ENCODE measurements at regions not wholly inside any gene's neighbourhood (a gene's known extent, or its start where the extent isn't known, plus 50 kb on each side); places are given as distances from the start of the nearest gene placed in this dataset.

DNA sequence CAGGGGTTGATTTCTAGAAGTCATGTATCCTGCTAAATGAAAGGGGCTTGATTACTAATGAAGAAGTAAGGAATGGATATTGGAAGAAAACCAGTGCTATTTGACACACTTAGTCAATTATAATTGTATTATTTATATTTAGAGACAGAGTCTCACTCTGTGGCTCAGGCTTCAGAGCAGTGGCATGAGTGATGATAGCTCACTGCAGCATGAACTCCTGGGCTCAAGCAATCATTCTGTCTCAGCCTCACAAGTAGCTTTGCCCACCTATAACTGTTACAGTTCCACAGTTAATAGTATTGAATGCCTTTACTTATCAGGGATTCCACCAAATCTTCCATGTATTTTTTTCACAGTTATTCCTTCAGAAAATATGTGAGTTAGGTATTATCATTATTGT is 432.0 kb upstream of the TGFBR2 start:
- TF ChIP-seq, protein P1, sequence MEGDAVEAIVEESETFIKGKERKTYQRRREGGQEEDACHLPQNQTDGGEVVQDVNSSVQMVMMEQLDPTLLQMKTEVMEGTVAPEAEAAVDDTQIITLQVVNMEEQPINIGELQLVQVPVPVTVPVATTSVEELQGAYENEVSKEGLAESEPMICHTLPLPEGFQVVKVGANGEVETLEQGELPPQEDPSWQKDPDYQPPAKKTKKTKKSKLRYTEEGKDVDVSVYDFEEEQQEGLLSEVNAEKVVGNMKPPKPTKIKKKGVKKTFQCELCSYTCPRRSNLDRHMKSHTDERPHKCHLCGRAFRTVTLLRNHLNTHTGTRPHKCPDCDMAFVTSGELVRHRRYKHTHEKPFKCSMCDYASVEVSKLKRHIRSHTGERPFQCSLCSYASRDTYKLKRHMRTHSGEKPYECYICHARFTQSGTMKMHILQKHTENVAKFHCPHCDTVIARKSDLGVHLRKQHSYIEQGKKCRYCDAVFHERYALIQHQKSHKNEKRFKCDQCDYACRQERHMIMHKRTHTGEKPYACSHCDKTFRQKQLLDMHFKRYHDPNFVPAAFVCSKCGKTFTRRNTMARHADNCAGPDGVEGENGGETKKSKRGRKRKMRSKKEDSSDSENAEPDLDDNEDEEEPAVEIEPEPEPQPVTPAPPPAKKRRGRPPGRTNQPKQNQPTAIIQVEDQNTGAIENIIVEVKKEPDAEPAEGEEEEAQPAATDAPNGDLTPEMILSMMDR (conservative IDR thresholded peaks at IDR 0.05 in 1 of 2, IDR thresholded peaks at IDR 0.05 in 1 of 2; ENCODE audit: low read depth in 1 of 2, low read length in 2 of 2), result no peak
- no peak for TF ChIP-seq EZH2 (IDR thresholded peaks at IDR 0.05; ENCODE audit: low read length, missing control alignments)

Measured in fibroblast of lung (primary cell).